HG03575 (cell line): ENCODE measurements at regions not wholly inside any gene's neighbourhood (a gene's known extent, or its start where the extent isn't known, plus 50 kb on each side); places are given as distances from the start of the nearest gene placed in this dataset.

Experiments
- ATAC-seq: cut with Tn5 transposase; IDR thresholded peaks from one replicate; pipeline ENCODE4 v1.9.1; 2021; ENCODE audit not compliant: unreplicated experiment, insufficient number of reproducible peaks, low FRiP score; ENCODE audit errors: extremely low read depth

GRCh38 chr6:74674377-74674776 is 531.5 kb downstream of the COL12A1 start:
- ATAC-seq = no peak

- ATAC-seq = no peak
These were observed 534.3 kb downstream of the COL12A1 start for GRCh38 chr6:74671558-74672025.

- ATAC-seq = no peak
These were observed 547.5 kb downstream of the COL12A1 start for GRCh38 chr6:74658391-74658790.

GRCh38 chr6:74657931-74658330 is 547.9 kb downstream of the COL12A1 start:
- no peak for ATAC-seq

GRCh38 chr6:74657011-74657410 is 548.8 kb downstream of the COL12A1 start:
- no peak for ATAC-seq

- ATAC-seq = no peak
These were observed 549.4 kb downstream of the COL12A1 start for GRCh38 chr6:74656453-74656852.

- no peak for ATAC-seq
These were observed 551.6 kb downstream of the COL12A1 start for GRCh38 chr6:74654296-74654695.

- no peak for ATAC-seq
These were observed 553.7 kb downstream of the COL12A1 start for GRCh38 chr6:74651948-74652842.

- ATAC-seq = no peak
These were observed 555.2 kb downstream of the COL12A1 start for GRCh38 chr6:74650668-74651067.

GRCh38 chr6:74646461-74646860 is 559.4 kb downstream of the COL12A1 start:
- no peak for ATAC-seq

- ATAC-seq = no peak
These were observed 560.6 kb downstream of the COL12A1 start for GRCh38 chr6:74645108-74645849.

- ATAC-seq = no peak
These were observed 563.8 kb downstream of the COL12A1 start for GRCh38 chr6:74642101-74642500.

GRCh38 chr6:74638412-74638811 is 567.4 kb downstream of the COL12A1 start:
- ATAC-seq = no peak

- ATAC-seq = no peak
These were observed 573.5 kb downstream of the COL12A1 start for GRCh38 chr6:74632196-74632875.

GRCh38 chr6:74631564-74631963 is 574.3 kb downstream of the COL12A1 start:
- ATAC-seq = no peak

- no peak for ATAC-seq
These were observed 579.6 kb downstream of the COL12A1 start for GRCh38 chr6:74626288-74626687.

GRCh38 chr6:74623027-74623426 is 582.8 kb downstream of the COL12A1 start:
- no peak for ATAC-seq

- no peak for ATAC-seq
These were observed 594.6 kb downstream of the COL12A1 start for GRCh38 chr6:74611220-74611619.

GRCh38 chr6:74610352-74610751 is 595.5 kb downstream of the COL12A1 start:
- ATAC-seq = no peak

GRCh38 chr6:74609871-74610270 is 596.0 kb downstream of the COL12A1 start:
- no peak for ATAC-seq
